Fibroblast of peridontal ligament (primary cell): ENCODE measurements at regions not wholly inside any gene's neighbourhood (a gene's known extent, or its start where the extent isn't known, plus 50 kb on each side); places are given as distances from the start of the nearest gene placed in this dataset.

Experiments
- DNase-seq: peaks from one replicate; pipeline ENCODE4 v3.0.0-alpha.2; 2010; ENCODE audit errors: extremely low read depth

DNA sequence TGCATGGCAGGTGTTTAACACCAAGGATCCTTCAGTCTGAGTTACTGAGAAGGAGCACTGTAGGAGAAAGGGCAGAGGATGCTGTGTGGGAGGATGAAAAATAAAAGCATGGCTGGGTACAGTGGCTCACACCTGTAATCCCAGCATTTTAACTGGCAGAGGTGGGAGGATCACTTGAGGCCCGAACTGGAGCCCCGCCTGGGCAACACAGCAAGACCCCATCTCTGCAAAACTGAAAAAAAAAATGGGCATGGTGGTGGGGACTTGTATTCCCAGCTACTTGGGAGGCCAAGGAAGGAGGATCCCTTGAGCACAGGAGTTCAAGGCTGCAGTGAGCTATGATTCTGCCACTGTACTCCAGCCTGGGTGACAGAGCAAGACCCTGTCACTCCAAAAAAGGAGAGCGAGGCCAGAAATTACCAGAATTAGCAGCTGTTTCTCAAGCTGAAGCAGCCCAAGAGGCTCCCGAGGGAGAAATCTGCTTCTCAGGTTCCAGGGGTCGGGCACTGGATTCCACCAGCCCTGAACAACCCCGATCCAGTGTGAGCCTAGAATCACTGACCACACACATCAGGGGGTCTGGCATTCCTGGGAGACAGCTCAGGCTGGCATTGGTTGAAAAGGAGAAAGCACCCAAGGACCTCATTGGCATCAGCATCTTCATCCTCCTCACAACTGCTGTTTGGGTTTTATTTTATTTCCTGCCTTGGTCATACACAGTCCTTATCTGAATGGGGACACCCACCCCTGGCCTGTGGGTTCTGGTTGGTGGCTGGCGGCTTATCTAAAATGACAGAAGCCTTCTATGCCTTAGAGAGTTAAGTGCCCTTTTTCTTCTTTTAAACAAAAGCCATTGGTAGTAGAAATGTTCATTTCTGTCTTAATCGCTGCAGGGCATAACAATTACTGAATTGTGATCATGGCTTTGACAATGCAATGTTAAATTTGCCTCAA, 66.3 kb upstream of the TRIM2 start:
- DNase-seq, result no peak

- DNase-seq, result no peak
These were observed 65.5 kb upstream of the TRIM2 start for GRCh38 chr4:153138736-153139135.

- no peak for DNase-seq
These were observed 63.9 kb upstream of the TRIM2 start for GRCh38 chr4:153140294-153140693.

- no peak for DNase-seq
These were observed 63.0 kb upstream of the TRIM2 start for GRCh38 chr4:153141238-153141637.

DNA sequence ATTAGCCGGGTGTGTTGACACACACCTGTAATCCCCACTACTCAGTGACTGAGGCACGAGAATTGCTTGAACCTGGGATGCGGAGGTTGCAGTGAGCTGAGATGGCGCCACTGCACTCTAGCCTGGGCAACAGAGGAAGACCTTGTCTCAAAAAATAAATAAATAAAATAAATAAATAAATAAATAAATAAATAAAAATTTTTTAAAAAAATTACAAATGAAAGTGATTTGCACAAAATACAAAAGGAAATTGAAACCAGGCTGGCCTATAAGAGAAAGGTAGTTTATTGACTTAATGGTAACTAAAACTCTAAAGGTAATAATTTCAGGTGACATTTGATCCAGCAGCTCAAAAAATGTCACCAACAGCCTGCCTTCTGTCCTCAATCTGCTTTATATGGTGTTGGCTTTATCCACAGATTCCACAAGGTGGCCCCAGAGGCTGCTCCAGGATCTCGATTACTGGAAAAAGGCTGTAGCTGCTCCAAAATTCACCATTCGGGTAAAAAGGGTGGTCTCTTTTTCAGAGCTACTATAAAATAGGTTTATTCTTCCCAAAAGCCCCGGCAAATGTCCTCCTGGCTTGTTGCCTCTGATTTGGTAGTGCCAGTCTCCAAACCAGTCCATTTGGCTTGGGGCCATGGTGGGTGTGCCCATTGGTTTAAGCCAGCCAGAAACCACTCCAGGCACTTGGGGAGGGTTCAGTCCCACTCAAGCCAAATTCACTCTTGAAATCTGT, 61.4 kb upstream of the TRIM2 start:
- peak; percentile 81 for DNase-seq

DNA sequence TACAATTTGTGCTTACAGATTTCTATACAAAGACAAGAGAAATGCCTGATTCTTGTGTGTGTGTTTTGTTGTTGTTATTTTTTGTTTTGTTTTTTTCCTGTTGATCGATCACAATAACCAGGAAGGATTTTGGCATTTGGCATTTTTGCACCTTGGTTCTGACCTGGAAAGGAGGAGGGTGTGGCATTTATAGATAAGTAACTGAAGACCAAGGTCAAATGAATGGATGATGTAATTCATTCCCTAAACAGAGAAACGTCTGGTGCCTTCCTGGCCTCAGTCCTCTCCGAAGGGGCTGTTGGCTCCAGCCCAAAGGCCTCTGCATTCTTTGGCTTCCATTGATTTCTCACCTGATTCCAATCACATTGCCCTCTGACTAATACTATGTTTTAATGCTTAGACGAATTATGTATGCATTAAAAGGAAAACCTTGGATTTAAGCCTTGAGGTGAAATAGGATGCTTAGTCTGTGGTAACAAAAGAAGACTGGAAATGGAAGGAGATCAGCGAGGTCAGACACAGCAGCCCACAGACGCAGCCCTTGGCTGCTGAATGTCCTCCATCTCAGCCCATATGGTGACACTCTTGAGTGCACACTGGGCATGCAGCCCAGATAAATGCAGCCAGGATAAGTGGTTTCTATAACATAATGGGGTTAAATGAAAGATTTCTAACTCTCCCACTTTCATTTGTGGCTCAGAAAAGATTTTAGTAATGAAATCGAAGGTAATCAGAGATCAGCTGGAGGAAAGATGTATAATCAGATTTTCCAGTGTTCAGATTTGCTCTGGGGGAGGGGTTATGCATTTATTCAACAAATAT, 60.5 kb upstream of the TRIM2 start:
- DNase-seq, result peak; percentile 52

DNA sequence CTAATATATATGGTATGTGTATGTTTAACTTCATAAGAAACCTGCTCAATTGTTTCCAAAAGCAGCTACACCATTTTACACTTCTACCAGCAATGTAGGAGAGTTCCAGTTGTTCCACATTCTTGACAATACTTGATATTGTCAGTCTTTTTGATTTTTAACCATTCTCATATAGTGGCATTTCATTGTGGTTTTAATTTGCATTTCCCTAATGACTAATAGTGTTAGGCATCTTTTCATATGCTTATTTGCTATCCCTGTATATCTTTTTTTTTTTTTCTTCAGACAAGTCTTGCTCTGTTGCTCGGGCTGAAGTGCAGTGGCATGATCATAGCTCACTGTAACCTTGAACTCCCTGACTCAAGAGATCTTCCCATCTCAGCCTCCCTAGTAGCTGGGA, 58.2 kb upstream of the TRIM2 start:
- DNase-seq, result no peak

DNA sequence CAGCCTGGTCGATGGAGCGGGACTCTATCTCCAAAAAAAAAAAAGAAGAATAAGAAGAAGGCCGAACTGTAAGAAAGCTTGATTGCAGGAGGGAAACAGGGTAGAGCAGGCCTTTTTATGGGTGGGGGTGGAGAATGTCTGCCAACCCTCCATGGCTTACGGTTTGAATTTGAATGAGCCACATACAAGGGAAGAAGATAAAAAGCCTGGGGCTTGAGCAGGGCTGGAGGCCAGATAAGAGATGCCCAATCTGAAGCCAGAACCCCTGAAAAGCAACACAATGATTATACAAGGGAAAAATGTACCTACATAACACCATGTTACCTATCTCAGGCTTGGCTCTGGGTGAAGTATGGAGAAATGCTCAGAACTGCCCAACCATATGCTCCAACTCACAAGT, 57.3 kb upstream of the TRIM2 start:
- DNase-seq, result no peak

- DNase-seq, result no peak
These were observed 55.5 kb upstream of the TRIM2 start for GRCh38 chr4:153148791-153149190.

DNA sequence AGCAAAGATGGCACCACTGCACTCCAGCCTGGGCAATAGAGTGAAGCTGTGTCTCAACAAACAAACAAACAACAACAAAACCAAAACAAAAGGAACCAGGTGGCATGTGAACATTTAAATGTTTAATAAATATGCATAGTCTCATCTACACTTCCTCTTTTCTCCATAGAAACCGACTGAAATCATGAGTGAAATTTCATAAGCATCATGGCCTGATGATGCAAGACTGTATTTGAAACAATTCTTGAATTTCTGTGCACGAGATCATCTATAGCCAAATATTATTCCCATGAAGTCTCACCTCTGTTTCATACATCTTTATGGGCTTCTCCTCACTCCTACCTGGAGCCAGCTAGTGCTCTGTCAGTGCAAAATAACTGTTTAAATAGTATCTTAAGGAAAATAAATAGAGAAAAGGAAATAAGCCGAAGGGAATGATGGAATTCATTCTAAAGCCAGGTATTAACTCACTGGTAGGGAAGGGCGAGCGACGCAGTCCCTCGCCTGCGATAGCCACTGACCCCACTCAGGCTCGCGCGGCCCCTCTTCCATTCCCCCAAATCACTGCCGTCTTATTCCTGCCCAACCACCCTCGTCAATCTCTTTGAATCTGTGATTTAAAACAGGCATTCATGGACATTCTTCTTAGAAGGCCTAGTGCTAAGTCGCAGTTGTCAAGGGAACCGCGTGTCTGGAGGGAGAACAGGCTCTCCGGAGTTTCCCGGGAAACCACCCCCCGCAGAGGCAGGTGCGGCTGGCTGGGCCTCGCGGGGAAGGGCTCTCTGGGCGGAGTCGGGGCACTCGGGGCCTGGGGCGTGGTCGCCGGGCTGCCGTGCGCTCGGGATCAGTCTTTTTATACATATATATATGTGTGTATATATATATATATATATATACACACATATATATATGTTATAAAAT, 52.4 kb upstream of the TRIM2 start:
- peak; percentile 30 for DNase-seq

- peak; percentile 33 for DNase-seq
These were observed 51.5 kb upstream of the TRIM2 start for GRCh38 chr4:153152501-153153338.

DNA sequence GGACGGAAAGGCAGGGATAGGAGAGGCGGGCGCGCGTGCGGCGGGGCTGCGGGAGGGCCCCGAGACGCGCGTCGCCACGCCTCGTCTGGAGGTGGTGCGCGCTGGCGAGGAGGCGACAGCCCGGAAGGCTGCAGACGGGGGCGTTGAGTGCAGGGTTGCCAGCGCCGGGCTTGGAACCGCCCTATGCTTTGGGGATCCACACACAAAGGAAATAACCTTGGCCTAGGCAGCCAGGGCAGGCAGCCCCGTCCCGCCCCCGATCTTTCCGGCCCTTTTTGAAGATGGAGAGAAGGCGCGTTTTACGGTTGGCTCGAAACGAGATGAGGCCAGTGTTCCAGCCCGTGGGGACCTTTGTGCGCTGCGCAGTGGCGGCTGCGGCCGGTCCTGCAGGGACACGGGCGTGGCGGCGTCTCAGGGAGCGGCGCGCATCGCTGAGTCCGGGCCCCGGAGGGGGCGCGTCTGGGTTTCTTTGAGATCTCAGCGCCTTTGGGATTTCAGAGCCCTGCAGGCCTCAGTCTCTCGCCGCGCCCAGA, 50.8 kb upstream of the TRIM2 start:
- peak; percentile 16 for DNase-seq

- peak; percentile 38 for DNase-seq
These were observed 50.0 kb upstream of the TRIM2 start for GRCh38 chr4:153154007-153154975.
